SK-MEL-5 (cell line): ENCODE measurements at regions not wholly inside any gene's neighbourhood (a gene's known extent, or its start where the extent isn't known, plus 50 kb on each side); places are given as distances from the start of the nearest gene placed in this dataset.

Source experiments
- DNase-seq: peaks from one replicate; pipeline ENCODE4 v3.0.0-alpha.2; 2016; ENCODE audit warnings: low read depth, low spot score
- in situ Hi-C: cut with HindIII; loops from 2 replicates; pipeline ENCODE4 v1.10.0; 2016; ENCODE audit warnings: low sequenced_read_pairs, high pct_unique_total_duplicates, low pct_unique_long_range_greater_than_20kb

GRCh38 chr10:27599546-27599945 lies 95.4 kb downstream of the RAB18 start:
- in situ Hi-C loops = no loop called here
- DNase-seq = no peak

GRCh38 chr10:27600930-27601329 lies 96.8 kb downstream of the RAB18 start:
- DNase-seq = no peak
- in situ Hi-C loops = no loop called here

GRCh38 chr10:27601503-27601902 lies 97.4 kb downstream of the RAB18 start:
- in situ Hi-C loops = no loop called here
- DNase-seq = no peak

GRCh38 chr10:27601946-27602538 lies 97.9 kb downstream of the RAB18 start:
- in situ Hi-C loops = no loop called here
- no peak for DNase-seq

- DNase-seq = no peak
- in situ Hi-C loops = no loop called here
These were observed 99.0 kb downstream of the RAB18 start for GRCh38 chr10:27603104-27603503.

- no peak for DNase-seq
- in situ Hi-C loops = no loop called here
These were observed 101.2 kb downstream of the RAB18 start for GRCh38 chr10:27605318-27605717.

GRCh38 chr10:27607591-27607990 lies 103.5 kb downstream of the RAB18 start:
- no peak for DNase-seq
- in situ Hi-C loops = no loop called here

- in situ Hi-C loops = no loop called here
- DNase-seq = no peak
These were observed 107.1 kb downstream of the RAB18 start for GRCh38 chr10:27611236-27611635.

- peak; percentile 53 for DNase-seq
- in situ Hi-C loops = no loop called here
These were observed 107.8 kb downstream of the RAB18 start for GRCh38 chr10:27611744-27612550.

- in situ Hi-C loops = no loop called here
These were observed 108.5 kb downstream of the RAB18 start for GRCh38 chr10:27612551-27613035.

GRCh38 chr10:27614776-27615175 lies 110.7 kb downstream of the RAB18 start:
- in situ Hi-C loops = no loop called here
- no peak for DNase-seq

More at GRCh38 chr10:27612551-27613035, 108.5 kb downstream of the RAB18 start:
- no peak for DNase-seq

GRCh38 chr10:27618036-27618615 lies 114.0 kb downstream of the RAB18 start:
- DNase-seq = no peak
- in situ Hi-C loops = no loop called here

GRCh38 chr10:27618906-27619305 lies 114.8 kb downstream of the RAB18 start:
- no peak for DNase-seq
- in situ Hi-C loops = no loop called here

GRCh38 chr10:27619329-27619728 lies 115.2 kb downstream of the RAB18 start:
- in situ Hi-C loops = no loop called here

GRCh38 chr10:27620430-27621397 lies 116.6 kb downstream of the RAB18 start:
- in situ Hi-C loops = no loop called here
- no peak for DNase-seq

More at GRCh38 chr10:27619329-27619728, 115.2 kb downstream of the RAB18 start:
- no peak for DNase-seq

- in situ Hi-C loops = no loop called here
These were observed 117.4 kb downstream of the RAB18 start for GRCh38 chr10:27621461-27621860.

GRCh38 chr10:27622596-27622995 lies 118.5 kb downstream of the RAB18 start:
- in situ Hi-C loops = no loop called here

More at GRCh38 chr10:27621461-27621860, 117.4 kb downstream of the RAB18 start:
- no peak for DNase-seq

More at GRCh38 chr10:27622596-27622995, 118.5 kb downstream of the RAB18 start:
- DNase-seq = no peak
